Suprapubic skin (tissue), 4 donors: ENCODE measurements at regions not wholly inside any gene's neighbourhood (a gene's known extent, or its start where the extent isn't known, plus 50 kb on each side); places are given as distances from the start of the nearest gene placed in this dataset.

Experiments
- EP300 ChIP-seq: sonication (generic); formaldehyde crosslinking; IDR thresholded peaks from one replicate; pipeline ENCODE4 v1.6.1; 2017; ENCODE audit warnings: antibody characterized with exemption
- POLR2A ChIP-seq, 2 donors: fragments of 450-650 bp; IDR thresholded peaks; one replicate each; pipeline ENCODE4 v1.6.1; 2017; ENCODE audit warnings: antibody characterized with exemption in 2 of 2, mild to moderate bottlenecking in 2 of 2, moderate library complexity in 2 of 2
- POLR2AphosphoS5 ChIP-seq, 3 donors: sonication (generic); formaldehyde crosslinking; IDR thresholded peaks; one replicate each; pipeline ENCODE4 v1.6.1; 2017; ENCODE audit warnings: antibody characterized with exemption in 3 of 3
- TF ChIP-seq, protein P1 (sequence below), 2 donors: fragments of 200-600 bp in 1 of 2; fragments of 450-650 bp in 1 of 2; sonication (generic) in 1 of 2; IDR thresholded peaks; one replicate each; pipeline ENCODE4 v1.5.1; 2016 to 2019; ENCODE audit warnings: antibody characterized with exemption in 2 of 2, mild to moderate bottlenecking in 1 of 2, moderate library complexity in 1 of 2

GRCh38 chr10:84845628-84846261 is 517.4 kb downstream of the CCSER2 start:
- TF ChIP-seq, protein P1, sequence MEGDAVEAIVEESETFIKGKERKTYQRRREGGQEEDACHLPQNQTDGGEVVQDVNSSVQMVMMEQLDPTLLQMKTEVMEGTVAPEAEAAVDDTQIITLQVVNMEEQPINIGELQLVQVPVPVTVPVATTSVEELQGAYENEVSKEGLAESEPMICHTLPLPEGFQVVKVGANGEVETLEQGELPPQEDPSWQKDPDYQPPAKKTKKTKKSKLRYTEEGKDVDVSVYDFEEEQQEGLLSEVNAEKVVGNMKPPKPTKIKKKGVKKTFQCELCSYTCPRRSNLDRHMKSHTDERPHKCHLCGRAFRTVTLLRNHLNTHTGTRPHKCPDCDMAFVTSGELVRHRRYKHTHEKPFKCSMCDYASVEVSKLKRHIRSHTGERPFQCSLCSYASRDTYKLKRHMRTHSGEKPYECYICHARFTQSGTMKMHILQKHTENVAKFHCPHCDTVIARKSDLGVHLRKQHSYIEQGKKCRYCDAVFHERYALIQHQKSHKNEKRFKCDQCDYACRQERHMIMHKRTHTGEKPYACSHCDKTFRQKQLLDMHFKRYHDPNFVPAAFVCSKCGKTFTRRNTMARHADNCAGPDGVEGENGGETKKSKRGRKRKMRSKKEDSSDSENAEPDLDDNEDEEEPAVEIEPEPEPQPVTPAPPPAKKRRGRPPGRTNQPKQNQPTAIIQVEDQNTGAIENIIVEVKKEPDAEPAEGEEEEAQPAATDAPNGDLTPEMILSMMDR (IDR thresholded peaks at IDR 0.05), result no peak
- TF ChIP-seq POLR2A (IDR thresholded peaks at IDR 0.05) (no peak), POLR2AphosphoS5 (IDR thresholded peaks at IDR 0.05) (no peak), EP300 (no peak)
